Kidney epithelial cell (primary cell): ENCODE measurements at regions not wholly inside any gene's neighbourhood (a gene's known extent, or its start where the extent isn't known, plus 50 kb on each side); places are given as distances from the start of the nearest gene placed in this dataset.

Source experiments
- DNase-seq: peaks from one replicate; pipeline ENCODE4 v3.0.0-alpha.2; 2010; ENCODE audit warnings: low read depth
- H3K27me3 ChIP-seq: 2 replicates; pipeline ENCODE4 v1.6.0; 2011; ENCODE audit warnings: low read length; ENCODE audit not compliant: control insufficient read depth, insufficient read depth
- H3K36me3 ChIP-seq: 2 replicates; pipeline ENCODE4 v1.5.1; 2011; ENCODE audit warnings: low read length; ENCODE audit not compliant: control insufficient read depth, insufficient read depth
- H3K4me3 ChIP-seq: 2 replicates; pipeline ENCODE4 v1.5.1; 2011; ENCODE audit warnings: low read depth, mild to moderate bottlenecking, control low read depth, low read length
- CTCF ChIP-seq: IDR thresholded peaks from 2 replicates; pipeline ENCODE4 v1.5.1; 2011; ENCODE audit warnings: mild to moderate bottlenecking, moderate library complexity, low read length, control low read depth, inconsistent platforms; ENCODE audit not compliant: insufficient read depth, poor library complexity, severe bottlenecking

GRCh38 chr18:10013621-10014543, 100.1 kb downstream of the VAPA start:
- H3K27me3 ChIP-seq = peaks cover 2% of the 10 kb centered on the region
- TF ChIP-seq CTCF = no peak
- DNase-seq = no peak
- no peak overlapping the region for H3K4me3 ChIP-seq
- no peaks in the 10 kb centered on the region for H3K36me3 ChIP-seq

- no peak overlapping the region for H3K4me3 ChIP-seq
- no peaks in the 10 kb centered on the region for H3K36me3 ChIP-seq
- no peak for TF ChIP-seq CTCF
- no peak for DNase-seq
- H3K27me3 ChIP-seq = no peaks in the 10 kb centered on the region
Observed at GRCh38 chr18:10015288-10015701, 101.5 kb downstream of the VAPA start.

- Histone ChIP-seq H3K36me3 (no peaks in the 10 kb centered on the region), H3K27me3 (no peaks in the 10 kb centered on the region), H3K4me3 (no peak overlapping the region)
- TF ChIP-seq CTCF = peak; percentile 27
- peak; percentile 37 for DNase-seq
Observed at GRCh38 chr18:10015941-10016819, 102.4 kb downstream of the VAPA start.

- Histone ChIP-seq H3K36me3 (no peaks in the 10 kb centered on the region), H3K27me3 (no peaks in the 10 kb centered on the region), H3K4me3 (no peak overlapping the region)
- no peak for TF ChIP-seq CTCF
- DNase-seq = no peak
Observed at GRCh38 chr18:10017043-10017442, 103.2 kb downstream of the VAPA start.

GRCh38 chr18:10018289-10018688, 104.5 kb downstream of the VAPA start:
- Histone ChIP-seq H3K36me3 (no peaks in the 10 kb centered on the region), H3K4me3 (no peak overlapping the region), H3K27me3 (no peaks in the 10 kb centered on the region)
- TF ChIP-seq CTCF = no peak
- no peak for DNase-seq
